SK-N-SH treated with all-trans-retinoic acid at 6 μM for 48 hours (cell line): ENCODE measurements at regions not wholly inside any gene's neighbourhood (a gene's known extent, or its start where the extent isn't known, plus 50 kb on each side); places are given as distances from the start of the nearest gene placed in this dataset.

ENCODE experiments used
- ATAC-seq: fragments of 200-7000 bp; cut with Tn5 transposase; 3 replicates; pipeline ENCODE4 v1.9.1; 2020; ENCODE audit warnings: mild to moderate bottlenecking, moderate library complexity
- BACH2 ChIP-seq: fragments of 250-450 bp; sonication (Bioruptor Pico); IDR thresholded peaks from 2 replicates; pipeline ENCODE4 v1.9.0; 2021; ENCODE audit warnings: mild to moderate bottlenecking, borderline replicate concordance
- CSDC2 ChIP-seq: fragments of 250-450 bp; sonication (Bioruptor Pico); IDR thresholded peaks from 2 replicates; pipeline ENCODE4 v1.5.0; 2020; ENCODE audit warnings: mild to moderate bottlenecking, moderate library complexity
- CSRNP3 ChIP-seq: fragments of 250-450 bp; sonication (Bioruptor Pico); IDR thresholded peaks from 2 replicates; pipeline ENCODE4 v1.5.1; 2021; ENCODE audit warnings: mild to moderate bottlenecking, moderate library complexity
- ESRRG ChIP-seq: fragments of 250-450 bp; sonication (Bioruptor Pico); IDR thresholded peaks from 2 replicates; pipeline ENCODE4 v1.6.1; 2021; ENCODE audit warnings: mild to moderate bottlenecking
- GLIS3 ChIP-seq: fragments of 250-450 bp; sonication (Bioruptor Pico); IDR thresholded peaks from 2 replicates; pipeline ENCODE4 v1.5.0; 2020; ENCODE audit warnings: mild to moderate bottlenecking, moderate library complexity
- ISL1 ChIP-seq: fragments of 250-450 bp; sonication (Bioruptor Pico); IDR thresholded peaks from 2 replicates; pipeline ENCODE4 v2.1.2; 2022; ENCODE audit warnings: mild to moderate bottlenecking, moderate library complexity
- PATZ1 ChIP-seq: fragments of 250-450 bp; sonication (Bioruptor Pico); IDR thresholded peaks from 2 replicates; pipeline ENCODE4 v1.8.0; 2020; ENCODE audit warnings: mild to moderate bottlenecking, moderate library complexity, borderline replicate concordance
- PPARA ChIP-seq: fragments of 250-450 bp; sonication (Bioruptor Pico); IDR thresholded peaks from 2 replicates; pipeline ENCODE4 v1.5.0; 2020; ENCODE audit warnings: mild to moderate bottlenecking, borderline replicate concordance
- RARB ChIP-seq: fragments of 250-450 bp; sonication (Bioruptor Pico); IDR thresholded peaks from 2 replicates; pipeline ENCODE4 v1.8.0; 2021; ENCODE audit warnings: mild to moderate bottlenecking, moderate library complexity
- SNAI2 ChIP-seq: fragments of 250-450 bp; sonication (Bioruptor Pico); IDR thresholded peaks from 2 replicates; pipeline ENCODE4 v1.5.0; 2020; ENCODE audit warnings: mild to moderate bottlenecking, moderate library complexity
- TCF4 ChIP-seq: fragments of 250-450 bp; sonication (Bioruptor Pico); IDR thresholded peaks from 2 replicates; pipeline ENCODE4 v1.8.0; 2021; ENCODE audit warnings: mild to moderate bottlenecking, moderate library complexity, borderline replicate concordance
- TOX ChIP-seq: fragments of 250-450 bp; sonication (Bioruptor Pico); IDR thresholded peaks from 2 replicates; pipeline ENCODE4 v1.8.0; 2021; ENCODE audit warnings: mild to moderate bottlenecking, moderate library complexity, borderline replicate concordance
- ZFP3 ChIP-seq: fragments of 250-450 bp; sonication (Bioruptor Pico); IDR thresholded peaks from 2 replicates; pipeline ENCODE4 v1.5.0; 2020; ENCODE audit warnings: mild to moderate bottlenecking, moderate library complexity
- ZFP30 ChIP-seq: fragments of 450-650 bp; formaldehyde crosslinking; IDR thresholded peaks from 2 replicates; pipeline ENCODE4 v1.5.0; 2022; ENCODE audit warnings: mild to moderate bottlenecking, moderate library complexity
- ZNF565 ChIP-seq: fragments of 450-650 bp; formaldehyde crosslinking; conservative IDR thresholded peaks from 2 replicates; pipeline ENCODE4 v1.5.0; 2020; ENCODE audit warnings: low read depth, mild to moderate bottlenecking, moderate library complexity
- ZNF70 ChIP-seq: fragments of 450-650 bp; formaldehyde crosslinking; IDR thresholded peaks from 2 replicates; pipeline ENCODE4 v1.5.0; 2020; ENCODE audit warnings: mild to moderate bottlenecking, moderate library complexity
- ZNF8 ChIP-seq: fragments of 450-650 bp; formaldehyde crosslinking; IDR thresholded peaks from 2 replicates; pipeline ENCODE4 v1.5.0; 2020; ENCODE audit warnings: mild to moderate bottlenecking, moderate library complexity

GRCh38 chr13:71922194-71922593, 55.2 kb upstream of the DACH1 start:
- ATAC-seq: no peak
- TF ChIP-seq PPARA (CRISPR knock-in tag) (no peak), CSRNP3 (CRISPR knock-in tag) (no peak), TCF4 (CRISPR knock-in tag) (no peak), ZNF565 (CRISPR knock-in tag) (no peak), SNAI2 (no peak), ESRRG (CRISPR knock-in tag) (no peak), BACH2 (CRISPR knock-in tag) (no peak), ZFP30 (CRISPR knock-in tag) (no peak), RARB (no peak), ZNF70 (no peak), GLIS3 (no peak), CSDC2 (no peak), TOX (CRISPR knock-in tag) (no peak), ISL1 (CRISPR knock-in tag) (no peak), PATZ1 (CRISPR knock-in tag) (no peak), ZFP3 (CRISPR knock-in tag) (no peak), ZNF8 (CRISPR knock-in tag) (no peak)
